ENCODE measurements at regions not wholly inside any gene's neighbourhood (a gene's known extent, or its start where the extent isn't known, plus 50 kb on each side); places are given as distances from the start of the nearest gene placed in this dataset.
"Not testable (repeated sequence)": the region's sequence is repeated elsewhere in the genome, so short reads cannot be mapped to it uniquely, and the experiment has no call there.

GRCh38 chrX:115912372-115912897, 258.1 kb upstream of the AGTR2 start:
- H3K4me3 ChIP-seq (replicated peaks; ENCODE audit: insufficient read depth, low read length): no peak overlapping the region
- H3K27ac ChIP-seq (replicated peaks): no peak overlapping the region
- H3K27me3 ChIP-seq (ENCODE audit: insufficient read depth, poor library complexity, severe bottlenecking): no peaks in the 10 kb centered on the region
- DNase-seq (ENCODE audit: low read depth in 1 of 2, low spot score in 1 of 2): no peak
- TF ChIP-seq SPI1 (IDR thresholded peaks at IDR 0.05; ENCODE audit: borderline replicate concordance, low read depth): no peak
- no peak for TF ChIP-seq CTCF (IDR thresholded peaks at IDR 0.05; ENCODE audit: insufficient read depth, low read length)
- no peak for TF ChIP-seq POLR2AphosphoS5 (IDR thresholded peaks at IDR 0.05; ENCODE audit: low read depth)
- TF ChIP-seq REST (IDR thresholded peaks at IDR 0.05; ENCODE audit: insufficient replicate concordance, low read depth): no peak
- no peak for TF ChIP-seq GABPA (IDR thresholded peaks at IDR 0.05; ENCODE audit: low read depth)

GRCh38 chrX:115913575-115913974, 257.0 kb upstream of the AGTR2 start:
- Histone ChIP-seq H3K27ac (replicated peaks) (no peak overlapping the region), H3K4me3 (replicated peaks; ENCODE audit: insufficient read depth, low read length) (no peak overlapping the region), H3K27me3 (ENCODE audit: insufficient read depth, poor library complexity, severe bottlenecking) (no peaks in the 10 kb centered on the region)
- DNase-seq (ENCODE audit: low read depth in 1 of 2, low spot score in 1 of 2): no peak
- no peak for TF ChIP-seq CTCF (IDR thresholded peaks at IDR 0.05; ENCODE audit: insufficient read depth, low read length)
- TF ChIP-seq SPI1 (IDR thresholded peaks at IDR 0.05; ENCODE audit: borderline replicate concordance, low read depth): no peak
- no peak for TF ChIP-seq REST (IDR thresholded peaks at IDR 0.05; ENCODE audit: insufficient replicate concordance, low read depth)
- TF ChIP-seq POLR2AphosphoS5 (IDR thresholded peaks at IDR 0.05; ENCODE audit: low read depth): no peak
- TF ChIP-seq GABPA (IDR thresholded peaks at IDR 0.05; ENCODE audit: low read depth): no peak

- not testable (repeated sequence) for H3K4me3 ChIP-seq (replicated peaks; ENCODE audit: insufficient read depth, low read length); DNase-seq (ENCODE audit: low read depth in 1 of 2, low spot score in 1 of 2); H3K27ac ChIP-seq (replicated peaks); H3K27me3 ChIP-seq (ENCODE audit: insufficient read depth, poor library complexity, severe bottlenecking)
These were observed 254.9 kb upstream of the AGTR2 start for GRCh38 chrX:115915625-115916024.

GRCh38 chrX:115929480-115929879, 241.1 kb upstream of the AGTR2 start:
- Histone ChIP-seq H3K4me3 (replicated peaks; ENCODE audit: insufficient read depth, low read length) (no peak overlapping the region), H3K27ac (replicated peaks) (no peak overlapping the region), H3K27me3 (ENCODE audit: insufficient read depth, poor library complexity, severe bottlenecking) (no peaks in the 10 kb centered on the region)
- DNase-seq (ENCODE audit: low read depth in 1 of 2, low spot score in 1 of 2): no peak
- no peak for TF ChIP-seq POLR2AphosphoS5 (IDR thresholded peaks at IDR 0.05; ENCODE audit: low read depth)
- TF ChIP-seq CTCF (IDR thresholded peaks at IDR 0.05; ENCODE audit: insufficient read depth, low read length): no peak
- no peak for TF ChIP-seq REST (IDR thresholded peaks at IDR 0.05; ENCODE audit: insufficient replicate concordance, low read depth)
- no peak for TF ChIP-seq SPI1 (IDR thresholded peaks at IDR 0.05; ENCODE audit: borderline replicate concordance, low read depth)
- no peak for TF ChIP-seq GABPA (IDR thresholded peaks at IDR 0.05; ENCODE audit: low read depth)
